Activated T-cell treated with anti-CD3 and anti-CD28 coated beads, Interleukin-2, amount 50 U/mL, for 72 hours (primary cell): ENCODE measurements at regions not wholly inside any gene's neighbourhood (a gene's known extent, or its start where the extent isn't known, plus 50 kb on each side); places are given as distances from the start of the nearest gene placed in this dataset.
"Not testable (repeated sequence)": the region's sequence is repeated elsewhere in the genome, so short reads cannot be mapped to it uniquely, and the experiment has no call there.

Source experiments
- ATAC-seq, 2 donors: fragments of 150-1000 bp; cut with Tn5 transposase; replicated peaks in 1 of 2; 2 replicates each; pipeline ENCODE4 v1.10.0; 2021; ENCODE audit warnings: moderate library complexity in 2 of 2, mild to moderate bottlenecking in 1 of 2
- DNase-seq, 2 donors: peaks; one replicate each; pipeline ENCODE4 v3.0.0; 2021 to 2022; ENCODE audit warnings: mixed read lengths in 1 of 2
- H3K27ac Mint-ChIP-seq: one replicate; pipeline ENCODE4 v1.8.0; 2022; ENCODE audit warnings: mild to moderate bottlenecking, moderate library complexity, mixed read lengths
- H3K27me3 Mint-ChIP-seq: one replicate; pipeline ENCODE4 v1.8.0; 2022; ENCODE audit warnings: low read depth, mixed read lengths
- H3K36me3 Mint-ChIP-seq, 2 donors: one replicate each; pipeline ENCODE4 v1.8.0; 2022; ENCODE audit warnings: mixed read lengths in 2 of 2, mild to moderate bottlenecking in 1 of 2; ENCODE audit not compliant: insufficient read depth in 2 of 2
- H3K4me1 Mint-ChIP-seq: one replicate; pipeline ENCODE4 v1.8.0; 2022; ENCODE audit warnings: low read depth, mixed read lengths
- H3K4me3 Mint-ChIP-seq, 2 donors: one replicate each; pipeline ENCODE4 v1.8.0; 2022; ENCODE audit warnings: mild to moderate bottlenecking in 2 of 2, mixed read lengths in 2 of 2, moderate library complexity in 2 of 2
- H3K9me3 Mint-ChIP-seq, 2 donors: one replicate each; pipeline ENCODE4 v1.8.0; 2022; ENCODE audit warnings: mixed read lengths in 2 of 2

DNA sequence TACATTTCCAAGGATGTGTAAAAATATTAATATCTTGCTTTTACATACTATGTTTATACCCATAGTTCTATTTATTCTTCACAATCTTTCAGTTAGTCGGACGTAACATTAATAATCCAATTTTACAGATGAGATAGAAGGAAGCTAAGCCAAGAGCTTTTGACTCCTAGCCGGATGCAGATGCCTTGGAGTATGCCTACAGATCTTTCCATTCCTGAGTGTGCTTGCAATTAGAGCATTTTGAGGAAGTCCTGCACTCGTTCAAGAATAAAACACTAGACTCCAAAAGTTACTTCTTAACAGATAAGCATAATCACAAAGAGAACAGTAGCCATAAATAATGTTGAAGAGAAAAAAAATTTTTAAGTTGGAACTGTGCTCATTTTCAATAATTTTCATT lies 337.6 kb upstream of the CLEC14A start:
- peaks cover 3% of the 10 kb centered on the region in 2 donors for H3K9me3 Mint-ChIP-seq

DNA sequence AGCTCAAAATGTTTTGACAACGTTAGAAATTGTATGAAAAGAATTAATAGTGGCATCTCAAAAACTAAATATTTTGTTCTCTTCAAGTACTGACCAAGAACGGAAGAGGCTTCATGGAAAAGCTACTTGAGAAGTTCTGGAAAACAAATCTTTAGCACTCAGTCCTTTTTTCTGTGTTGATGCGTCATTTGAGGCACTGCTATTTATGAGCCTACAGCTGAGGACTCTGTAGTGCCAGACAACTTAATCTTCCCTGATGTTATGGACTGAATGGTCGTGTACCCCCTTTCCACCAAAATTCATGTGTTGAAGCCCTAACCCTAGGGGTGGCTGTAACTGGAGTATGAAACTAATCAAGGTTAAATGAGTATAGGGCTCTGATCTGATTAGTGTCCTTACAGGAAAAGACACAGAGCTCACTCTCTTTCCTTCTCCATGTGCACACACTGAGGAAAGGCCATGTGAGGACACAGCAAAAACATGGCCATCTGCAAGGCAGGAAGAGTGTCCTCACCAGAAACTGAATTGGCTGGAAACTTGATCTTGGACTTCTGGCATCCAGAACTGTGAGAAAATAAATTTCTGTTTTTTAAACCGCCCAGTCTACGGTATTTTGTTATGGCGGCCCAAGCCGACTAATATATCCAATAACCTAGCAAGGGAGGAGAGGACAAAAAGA lies 337.0 kb upstream of the CLEC14A start:
- ATAC-seq, result no peak
- peaks cover 3% of the 10 kb centered on the region in 2 donors for H3K9me3 Mint-ChIP-seq
- H3K4me3 Mint-ChIP-seq, result no peak overlapping the region
- H3K36me3 Mint-ChIP-seq, result no peaks in the 10 kb centered on the region
- DNase-seq, result no peak
- no peak overlapping the region for H3K27ac Mint-ChIP-seq
- H3K27me3 Mint-ChIP-seq, result no peaks in the 10 kb centered on the region
- H3K4me1 Mint-ChIP-seq, result no peaks in the 10 kb centered on the region

More for the DNA sequence above, 337.6 kb upstream of the CLEC14A start:
- DNase-seq, result no peak
- H3K36me3 Mint-ChIP-seq, result no peaks in the 10 kb centered on the region
- H3K27me3 Mint-ChIP-seq, result no peaks in the 10 kb centered on the region
- H3K4me3 Mint-ChIP-seq, result no peak overlapping the region
- no peak for ATAC-seq
- H3K27ac Mint-ChIP-seq, result no peak overlapping the region
- H3K4me1 Mint-ChIP-seq, result no peaks in the 10 kb centered on the region

DNA sequence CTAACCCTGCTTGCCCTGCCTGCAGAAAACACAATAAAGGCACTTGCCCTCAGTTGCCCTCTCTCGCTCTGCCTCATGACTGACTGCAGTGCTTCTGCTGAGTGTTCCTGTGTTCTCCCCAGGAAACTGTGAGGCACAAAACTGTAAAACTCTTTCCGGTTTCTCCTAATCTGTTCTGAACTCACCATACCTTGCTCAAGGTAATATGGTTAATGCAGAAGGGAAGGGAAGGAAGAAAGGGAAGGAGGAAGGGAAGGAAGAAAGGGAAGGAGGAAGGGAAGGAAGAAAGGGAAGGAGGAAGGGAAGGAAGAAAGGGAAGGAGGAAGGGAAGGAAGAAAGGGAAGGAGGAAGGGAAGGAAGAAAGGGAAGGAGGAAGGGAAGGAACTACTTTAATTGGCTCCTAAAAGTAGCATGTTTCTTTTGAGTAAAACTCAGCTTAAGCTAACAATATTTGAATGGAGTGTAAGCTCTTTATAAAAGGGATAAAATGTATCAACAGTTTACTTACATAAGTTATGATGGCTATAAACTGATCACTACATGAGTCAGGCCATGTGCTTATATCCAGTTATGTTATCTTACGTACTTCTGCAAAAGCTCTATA lies 334.0 kb upstream of the CLEC14A start:
- Mint-ChIP-seq H3K9me3 (peaks cover 0 to 5% of the 10 kb centered on the region in 2 donors), H3K27ac (no peak overlapping the region), H3K36me3 (no peaks in the 10 kb centered on the region), H3K4me1 (no peaks in the 10 kb centered on the region), H3K27me3 (no peaks in the 10 kb centered on the region), H3K4me3 (no peak overlapping the region)
- no peak for DNase-seq
- no peak for ATAC-seq

DNA sequence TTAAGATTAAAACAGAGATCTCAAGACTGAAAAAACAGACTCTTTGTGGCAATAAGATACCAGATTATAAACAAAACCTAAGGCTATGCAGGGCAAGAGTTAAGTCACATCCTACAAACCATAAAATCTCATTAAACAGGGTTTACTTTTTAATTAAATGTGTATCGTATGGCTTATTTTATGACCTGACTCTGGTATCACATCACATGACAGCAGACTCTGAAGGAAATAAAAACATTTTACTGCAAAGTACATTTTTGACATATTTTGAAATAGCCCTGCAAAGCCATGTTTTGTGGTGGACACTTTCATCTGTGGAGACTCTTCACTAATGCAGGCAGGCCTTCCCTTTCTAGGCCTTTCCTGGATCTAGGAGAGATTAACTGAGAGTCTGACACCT lies 327.6 kb upstream of the CLEC14A start:
- H3K4me1 Mint-ChIP-seq, result no peaks in the 10 kb centered on the region
- DNase-seq (no peak), ATAC-seq (no peak)
- no peak overlapping the region for H3K4me3 Mint-ChIP-seq
- H3K36me3 Mint-ChIP-seq, result no peaks in the 10 kb centered on the region
- no peaks in the 10 kb centered on the region for H3K27me3 Mint-ChIP-seq
- H3K9me3 Mint-ChIP-seq, result peaks cover 0 to 2% of the 10 kb centered on the region in 2 donors
- H3K27ac Mint-ChIP-seq, result no peak overlapping the region

DNA sequence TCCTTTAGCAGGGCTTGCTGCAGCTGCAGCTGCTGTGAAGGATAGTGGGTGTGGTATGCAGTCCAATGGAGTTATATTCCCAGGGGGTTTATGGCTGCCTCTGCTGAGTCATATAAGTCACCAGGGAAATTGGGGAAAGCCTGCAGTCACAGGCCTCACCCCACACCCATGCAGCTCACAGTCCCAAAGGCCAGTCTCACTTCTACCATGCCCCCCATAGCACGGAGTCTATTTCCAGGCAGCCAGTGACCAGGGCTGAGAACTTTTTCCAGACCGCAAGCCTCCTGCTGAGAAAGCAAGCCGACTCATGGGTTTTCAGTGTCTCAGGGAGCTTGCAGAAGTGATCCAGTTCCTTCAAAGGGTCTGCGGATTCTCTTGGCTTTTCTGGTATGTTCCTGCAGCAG lies 322.4 kb upstream of the CLEC14A start:
- no peak for DNase-seq
- ATAC-seq, result no peak
- no peak overlapping the region for H3K27ac Mint-ChIP-seq
- H3K36me3 Mint-ChIP-seq, result no peaks in the 10 kb centered on the region
- H3K27me3 Mint-ChIP-seq, result no peaks in the 10 kb centered on the region
- no peaks in the 10 kb centered on the region for H3K4me1 Mint-ChIP-seq
- no peak overlapping the region for H3K4me3 Mint-ChIP-seq
- peaks cover 7 to 8% of the 10 kb centered on the region in 2 donors for H3K9me3 Mint-ChIP-seq

DNA sequence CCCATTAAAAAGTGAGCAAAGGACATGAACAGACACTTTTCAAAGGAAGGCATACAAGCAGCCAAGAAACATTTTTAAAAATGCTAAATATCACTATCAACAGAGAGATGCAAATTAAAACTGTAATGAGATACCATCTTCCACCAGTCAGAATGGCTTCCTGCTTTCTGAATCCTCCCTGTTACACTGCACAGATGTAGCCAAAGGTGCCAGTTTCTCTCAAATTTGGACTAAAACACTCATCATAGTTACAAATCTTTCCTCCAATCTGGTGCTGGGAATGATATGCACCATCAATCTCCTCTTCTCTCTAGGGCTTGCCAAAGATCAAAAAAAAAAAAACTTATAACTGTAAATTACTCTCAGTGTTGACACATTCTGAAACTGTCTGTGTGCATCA lies 311.8 kb upstream of the CLEC14A start:
- DNase-seq (no peak), ATAC-seq (no peak)
- Mint-ChIP-seq H3K9me3 (peaks cover 0 to 2% of the 10 kb centered on the region in 2 donors), H3K27me3 (no peaks in the 10 kb centered on the region), H3K4me1 (no peaks in the 10 kb centered on the region), H3K36me3 (no peaks in the 10 kb centered on the region), H3K4me3 (no peak overlapping the region), H3K27ac (no peak overlapping the region)

DNA sequence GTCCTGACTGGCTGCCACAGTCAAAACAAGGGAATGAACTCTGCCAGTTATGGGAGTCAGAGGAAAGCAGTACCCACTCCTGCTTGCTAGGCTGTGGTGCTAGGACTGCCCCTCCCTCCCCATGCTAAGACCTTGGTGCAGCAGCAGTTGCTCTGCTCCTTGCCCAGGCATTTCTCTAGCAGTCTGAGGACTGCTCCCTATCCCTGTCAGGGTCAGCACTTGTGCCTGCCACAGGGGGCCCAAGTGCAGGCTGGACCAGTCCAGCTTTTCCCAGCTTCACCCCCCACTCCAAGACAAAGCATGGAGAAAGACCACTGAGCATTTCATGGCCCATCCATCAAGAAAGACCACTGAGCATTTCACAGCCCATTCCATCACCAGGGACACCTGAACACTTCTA lies 305.8 kb upstream of the CLEC14A start:
- Mint-ChIP-seq H3K36me3 (peaks cover 0 to 2% of the 10 kb centered on the region in 2 donors), H3K9me3 (peaks cover 4 to 7% of the 10 kb centered on the region in 2 donors), H3K27me3 (no peaks in the 10 kb centered on the region), H3K27ac (no peak overlapping the region), H3K4me3 (no peak overlapping the region), H3K4me1 (no peaks in the 10 kb centered on the region)
- no peak for DNase-seq
- no peak for ATAC-seq

DNA sequence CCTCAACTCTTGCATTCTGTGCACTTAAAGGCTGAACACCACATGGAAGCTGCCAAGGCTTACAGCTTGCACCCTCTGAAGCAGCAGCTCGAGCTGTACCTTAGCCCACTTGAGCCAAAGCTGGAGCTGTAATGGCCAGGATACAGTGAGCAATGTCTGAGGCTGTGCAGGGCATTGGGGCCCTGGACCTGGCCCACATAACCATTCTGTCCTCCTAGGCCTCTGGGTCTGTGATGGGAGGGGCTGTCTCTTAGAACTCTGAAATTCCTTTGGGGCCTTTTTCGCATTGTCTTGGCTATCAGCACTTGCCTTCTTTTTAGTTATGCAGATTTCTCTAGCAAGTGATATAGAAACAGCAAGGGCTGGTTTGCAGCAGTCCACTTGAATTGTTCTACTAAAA lies 303.8 kb upstream of the CLEC14A start:
- no peaks in the 10 kb centered on the region for H3K4me1 Mint-ChIP-seq
- H3K27me3 Mint-ChIP-seq, result no peaks in the 10 kb centered on the region
- no peak overlapping the region for H3K4me3 Mint-ChIP-seq
- H3K9me3 Mint-ChIP-seq, result peaks cover 4 to 7% of the 10 kb centered on the region in 2 donors
- no peak for ATAC-seq
- no peak for DNase-seq
- H3K36me3 Mint-ChIP-seq, result peaks cover 0 to 2% of the 10 kb centered on the region in 2 donors
- H3K27ac Mint-ChIP-seq, result no peak overlapping the region

DNA sequence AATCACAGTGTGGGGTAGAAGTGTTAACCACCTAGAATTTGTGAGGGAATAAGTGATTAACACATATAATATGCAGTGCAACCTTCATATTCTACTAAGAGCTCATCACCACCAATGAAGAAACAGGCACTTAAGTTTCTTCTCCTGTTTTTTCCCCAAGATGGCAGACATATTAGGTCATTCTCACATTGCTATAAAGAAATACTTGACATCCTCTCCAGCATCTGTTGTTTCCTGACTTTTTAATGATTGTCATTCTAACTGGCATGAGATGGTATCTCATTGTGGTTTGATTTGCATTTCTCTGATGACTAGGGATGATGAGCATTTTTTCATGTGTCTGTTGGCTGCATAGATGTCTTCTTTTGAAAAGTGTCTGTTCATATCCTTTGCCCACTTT lies 301.5 kb upstream of the CLEC14A start:
- H3K9me3 Mint-ChIP-seq, H3K36me3 Mint-ChIP-seq, H3K27me3 Mint-ChIP-seq, H3K4me1 Mint-ChIP-seq, H3K4me3 Mint-ChIP-seq, ATAC-seq, DNase-seq, H3K27ac Mint-ChIP-seq: not testable (repeated sequence)

DNA sequence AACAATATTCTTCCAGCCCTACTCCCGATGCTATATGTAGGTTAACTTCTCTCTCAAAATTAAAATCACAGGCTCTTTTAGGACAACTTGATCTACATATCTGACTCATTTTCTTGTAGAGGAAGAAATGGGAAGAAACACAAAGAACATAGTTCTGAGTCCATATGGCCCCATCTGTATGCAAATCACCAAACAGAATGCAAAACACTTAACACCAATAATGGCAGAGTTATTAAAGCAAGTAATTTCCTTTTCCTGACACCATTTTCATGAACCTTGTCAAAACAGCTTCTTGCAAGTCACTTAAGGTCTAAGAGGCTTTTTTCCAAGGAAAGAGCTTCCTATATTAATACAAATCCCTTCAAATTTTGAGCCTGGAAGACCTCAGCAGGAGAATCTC lies 300.4 kb upstream of the CLEC14A start:
- no peak for DNase-seq
- Mint-ChIP-seq H3K4me3 (no peak overlapping the region), H3K27me3 (no peaks in the 10 kb centered on the region), H3K9me3 (peaks cover 2 to 6% of the 10 kb centered on the region in 2 donors), H3K27ac (no peak overlapping the region), H3K36me3 (peaks cover 0 to 2% of the 10 kb centered on the region in 2 donors), H3K4me1 (no peaks in the 10 kb centered on the region)
- no peak for ATAC-seq

DNA sequence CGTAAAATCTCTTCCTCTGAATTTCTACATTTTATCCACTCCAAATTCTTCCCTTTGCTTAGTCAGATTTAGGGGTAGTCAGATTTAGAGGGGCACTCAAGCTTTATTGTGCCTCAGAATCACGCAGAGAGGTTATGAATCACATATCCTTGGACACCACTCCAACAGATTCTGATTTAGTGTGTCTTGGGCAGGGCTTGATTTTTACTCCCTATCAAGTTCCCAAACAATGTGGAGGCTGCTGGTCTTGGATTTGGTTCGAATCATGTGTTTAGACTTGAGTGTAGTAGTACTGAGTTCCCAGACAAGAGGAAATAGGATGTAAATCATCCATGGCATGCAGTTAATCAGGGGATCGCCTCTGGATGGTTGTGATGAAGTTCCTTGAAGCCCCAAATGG lies 298.1 kb upstream of the CLEC14A start:
- H3K27ac Mint-ChIP-seq, result no peak overlapping the region

DNA sequence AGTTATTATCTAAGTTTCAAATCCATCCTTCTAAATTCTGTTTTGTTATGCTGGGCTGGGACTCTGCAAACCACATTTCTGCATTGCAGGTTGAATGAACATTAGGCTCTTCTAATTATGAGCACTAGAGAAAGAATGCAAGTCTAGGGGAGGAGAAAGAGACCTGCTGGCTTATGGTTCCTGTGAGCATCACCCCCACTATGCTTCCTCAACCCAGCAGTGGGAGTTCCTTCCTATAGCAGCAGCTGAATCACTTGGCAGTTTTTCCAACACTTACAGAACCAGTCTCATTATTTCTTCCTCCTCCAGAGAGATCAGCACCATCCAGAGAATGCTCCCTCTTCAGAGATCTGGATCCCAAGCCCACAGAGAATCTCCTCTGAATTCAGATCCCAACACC lies 297.7 kb upstream of the CLEC14A start:
- ATAC-seq, result no peak
- H3K9me3 Mint-ChIP-seq, result peaks cover 0 to 2% of the 10 kb centered on the region in 2 donors
- H3K36me3 Mint-ChIP-seq, result no peaks in the 10 kb centered on the region

More for the DNA sequence above, 298.1 kb upstream of the CLEC14A start:
- H3K27me3 Mint-ChIP-seq, result no peaks in the 10 kb centered on the region
- H3K4me3 Mint-ChIP-seq, result no peak overlapping the region
- H3K4me1 Mint-ChIP-seq, result no peaks in the 10 kb centered on the region
- H3K9me3 Mint-ChIP-seq, result peaks cover 2 to 4% of the 10 kb centered on the region in 2 donors
- H3K36me3 Mint-ChIP-seq, result peaks cover 0 to 2% of the 10 kb centered on the region in 2 donors
- DNase-seq, result no peak
- no peak for ATAC-seq

DNA sequence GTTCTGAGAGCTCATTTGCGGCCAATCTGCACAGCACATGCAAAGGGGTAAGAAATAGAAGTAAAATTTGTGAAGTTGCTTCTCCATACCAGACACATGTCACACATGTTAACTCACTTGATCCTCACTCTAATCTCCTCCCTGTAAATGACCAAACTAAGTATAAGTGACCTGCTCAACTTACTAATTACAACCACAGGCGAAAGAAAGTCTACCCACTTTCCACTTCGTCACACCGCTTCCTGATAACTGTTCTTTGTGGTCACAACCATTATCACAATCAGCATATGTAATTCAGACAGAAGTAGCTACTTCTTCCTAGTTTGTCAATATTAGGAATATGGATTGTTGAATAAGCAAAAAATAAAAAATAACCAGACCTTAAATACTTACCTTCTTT lies 293.7 kb upstream of the CLEC14A start:
- H3K4me1 Mint-ChIP-seq, result no peaks in the 10 kb centered on the region
- H3K27ac Mint-ChIP-seq, result no peak overlapping the region
- H3K36me3 Mint-ChIP-seq, result no peaks in the 10 kb centered on the region
- no peak for ATAC-seq
- H3K27me3 Mint-ChIP-seq, result no peaks in the 10 kb centered on the region
- no peaks in the 10 kb centered on the region for H3K9me3 Mint-ChIP-seq
- DNase-seq, result no peak
- H3K4me3 Mint-ChIP-seq, result no peak overlapping the region

More for the DNA sequence above, 297.7 kb upstream of the CLEC14A start:
- Mint-ChIP-seq H3K4me3 (no peak overlapping the region), H3K27me3 (no peaks in the 10 kb centered on the region), H3K27ac (no peak overlapping the region), H3K4me1 (no peaks in the 10 kb centered on the region)
- no peak for DNase-seq

DNA sequence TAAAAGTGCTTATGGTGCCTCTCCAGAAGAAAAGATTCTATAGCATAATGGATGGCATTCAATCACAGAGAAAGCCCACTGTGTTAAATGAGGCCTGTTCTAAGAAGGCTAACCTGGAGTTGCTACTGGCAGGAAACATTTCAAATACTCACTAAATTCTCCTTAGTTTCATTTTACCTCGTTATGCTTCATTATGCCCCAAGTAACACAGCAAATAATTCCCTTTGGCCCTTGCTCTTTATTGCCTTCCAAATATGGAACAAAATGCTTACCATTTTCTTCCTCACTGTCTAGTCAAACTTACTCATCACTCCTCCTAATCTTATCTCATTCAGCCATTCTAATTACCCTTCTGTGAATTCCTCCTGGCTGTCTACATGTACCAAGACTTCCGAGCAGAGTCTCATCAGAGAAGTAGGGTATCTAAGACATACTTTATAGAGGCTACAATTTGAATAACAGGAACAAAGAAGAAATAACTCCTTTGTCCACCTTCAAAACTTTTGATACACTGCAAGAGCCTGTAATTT lies 292.1 kb upstream of the CLEC14A start:
- Mint-ChIP-seq H3K4me3 (no peak overlapping the region), H3K36me3 (no peaks in the 10 kb centered on the region), H3K9me3 (no peaks in the 10 kb centered on the region), H3K27me3 (no peaks in the 10 kb centered on the region), H3K4me1 (no peaks in the 10 kb centered on the region), H3K27ac (no peak overlapping the region)
- DNase-seq (no peak), ATAC-seq (no peak)
